Stomach (tissue), 8 donors: ENCODE measurements at regions not wholly inside any gene's neighbourhood (a gene's known extent, or its start where the extent isn't known, plus 50 kb on each side); places are given as distances from the start of the nearest gene placed in this dataset.

Experiments used
- DNase-seq, 2 donors: peaks; one replicate each; pipeline versions ENCODE4 v3.0.0 to v3.0.0-alpha.2; 2013 to 2019
- H3K27ac ChIP-seq, 5 donors: fragments of 200-600 bp in 4 of 5; sonication (generic) in 4 of 5; one replicate each; pipeline ENCODE4 v1.5.1; 2013 to 2019; ENCODE audit warnings: mild to moderate bottlenecking in 1 of 5, moderate library complexity in 1 of 5
- H3K27me3 ChIP-seq, 3 donors: fragments of 200-600 bp; sonication (generic); one replicate each; pipeline ENCODE4 v1.5.1; 2017 to 2019; ENCODE audit warnings: mixed run types in 1 of 3
- H3K36me3 ChIP-seq, 4 donors: fragments of 200-600 bp; sonication (generic); 1 replicate in 3 of 4; 2 replicates in 1 of 4; pipeline ENCODE4 v1.5.1; 2016 to 2019
- H3K4me1 ChIP-seq, 4 donors: fragments of 200-600 bp; sonication (generic); one replicate each; pipeline ENCODE4 v1.5.1; 2016 to 2019
- H3K4me3 ChIP-seq, 4 donors: fragments of 200-600 bp; sonication (generic) in 3 of 4; one replicate each; pipeline ENCODE4 v1.5.1; 2016 to 2019; ENCODE audit warnings: mild to moderate bottlenecking in 1 of 4
- H3K9me3 ChIP-seq, 4 donors: fragments of 200-600 bp; sonication (generic); one replicate each; pipeline ENCODE4 v1.5.1; 2016 to 2019
- EP300 ChIP-seq: sonication (generic); formaldehyde crosslinking; IDR thresholded peaks from one replicate; pipeline ENCODE4 v1.6.1; 2017; ENCODE audit warnings: antibody characterized with exemption
- POLR2A ChIP-seq, 4 donors: fragments of 450-650 bp; IDR thresholded peaks; one replicate each; pipeline ENCODE4 v1.6.1; 2016; ENCODE audit warnings: antibody characterized with exemption in 4 of 4, control low read depth in 2 of 4, mild to moderate bottlenecking in 1 of 4, moderate library complexity in 1 of 4
- POLR2AphosphoS5 ChIP-seq, 3 donors: sonication (generic); formaldehyde crosslinking; IDR thresholded peaks; one replicate each; pipeline ENCODE4 v1.6.1; 2016; ENCODE audit warnings: antibody characterized with exemption in 3 of 3
- WGBS, 5 donors: extraction: QIAGEN DNeasy Blood & Tissue Kit in 3 of 5; methylation state at CpG; one replicate each; pipeline versions ENCODE4 v1.1.5 to v1.1.7; 2013 to 2018; 5-methylcytosine and 5-hydroxymethylcytosine counted together
- intact Hi-C: fragments of 100-400 bp; cut with DNase I; formaldehyde crosslinking; loops from one replicate; pipeline ENCODE4 v1.15.1; 2023; ENCODE audit warnings: low total_unique reads
- TF ChIP-seq, protein P1 (sequence below), 7 experiments: fragments of 450-650 bp in 4 of 7; fragments of 200-600 bp in 3 of 7; sonication (generic) in 3 of 7; IDR thresholded peaks; one replicate each; pipeline ENCODE4 v1.5.1; 2016 to 2019; ENCODE audit warnings: antibody characterized with exemption in 7 of 7, control low read depth in 2 of 7, mild to moderate bottlenecking in 1 of 7
- donor health status: healthy with polysubstance abuse.
- donor health status: Bipolar disorder and iron deficiency.
- donor health status: healthy.

- TF ChIP-seq EP300 (no peak), POLR2AphosphoS5 (IDR thresholded peaks at IDR 0.05) (no peak), POLR2A (IDR thresholded peaks at IDR 0.05) (no peak)
- TF ChIP-seq, protein P1, sequence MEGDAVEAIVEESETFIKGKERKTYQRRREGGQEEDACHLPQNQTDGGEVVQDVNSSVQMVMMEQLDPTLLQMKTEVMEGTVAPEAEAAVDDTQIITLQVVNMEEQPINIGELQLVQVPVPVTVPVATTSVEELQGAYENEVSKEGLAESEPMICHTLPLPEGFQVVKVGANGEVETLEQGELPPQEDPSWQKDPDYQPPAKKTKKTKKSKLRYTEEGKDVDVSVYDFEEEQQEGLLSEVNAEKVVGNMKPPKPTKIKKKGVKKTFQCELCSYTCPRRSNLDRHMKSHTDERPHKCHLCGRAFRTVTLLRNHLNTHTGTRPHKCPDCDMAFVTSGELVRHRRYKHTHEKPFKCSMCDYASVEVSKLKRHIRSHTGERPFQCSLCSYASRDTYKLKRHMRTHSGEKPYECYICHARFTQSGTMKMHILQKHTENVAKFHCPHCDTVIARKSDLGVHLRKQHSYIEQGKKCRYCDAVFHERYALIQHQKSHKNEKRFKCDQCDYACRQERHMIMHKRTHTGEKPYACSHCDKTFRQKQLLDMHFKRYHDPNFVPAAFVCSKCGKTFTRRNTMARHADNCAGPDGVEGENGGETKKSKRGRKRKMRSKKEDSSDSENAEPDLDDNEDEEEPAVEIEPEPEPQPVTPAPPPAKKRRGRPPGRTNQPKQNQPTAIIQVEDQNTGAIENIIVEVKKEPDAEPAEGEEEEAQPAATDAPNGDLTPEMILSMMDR (IDR thresholded peaks at IDR 0.05), result no peak
- no peaks in the 10 kb centered on the region for H3K9me3 ChIP-seq
- intact Hi-C loops, result no loop called here
- DNase-seq, result no peak
- no peak overlapping the region for H3K4me3 ChIP-seq
- H3K4me1 ChIP-seq, result no peaks in the 10 kb centered on the region
- WGBS, 5 donors, result 84 to 88% (median 87%) methylated on average over 9 of the region's 9 CpGs
- no peak overlapping the region for H3K27ac ChIP-seq
- no peaks in the 10 kb centered on the region for H3K36me3 ChIP-seq
- peaks cover 0 to 16% (median 0%) of the 10 kb centered on the region in 3 donors for H3K27me3 ChIP-seq
Measured at GRCh38 chr5:2464141-2464540, 287.3 kb downstream of the IRX2 start.

DNA sequence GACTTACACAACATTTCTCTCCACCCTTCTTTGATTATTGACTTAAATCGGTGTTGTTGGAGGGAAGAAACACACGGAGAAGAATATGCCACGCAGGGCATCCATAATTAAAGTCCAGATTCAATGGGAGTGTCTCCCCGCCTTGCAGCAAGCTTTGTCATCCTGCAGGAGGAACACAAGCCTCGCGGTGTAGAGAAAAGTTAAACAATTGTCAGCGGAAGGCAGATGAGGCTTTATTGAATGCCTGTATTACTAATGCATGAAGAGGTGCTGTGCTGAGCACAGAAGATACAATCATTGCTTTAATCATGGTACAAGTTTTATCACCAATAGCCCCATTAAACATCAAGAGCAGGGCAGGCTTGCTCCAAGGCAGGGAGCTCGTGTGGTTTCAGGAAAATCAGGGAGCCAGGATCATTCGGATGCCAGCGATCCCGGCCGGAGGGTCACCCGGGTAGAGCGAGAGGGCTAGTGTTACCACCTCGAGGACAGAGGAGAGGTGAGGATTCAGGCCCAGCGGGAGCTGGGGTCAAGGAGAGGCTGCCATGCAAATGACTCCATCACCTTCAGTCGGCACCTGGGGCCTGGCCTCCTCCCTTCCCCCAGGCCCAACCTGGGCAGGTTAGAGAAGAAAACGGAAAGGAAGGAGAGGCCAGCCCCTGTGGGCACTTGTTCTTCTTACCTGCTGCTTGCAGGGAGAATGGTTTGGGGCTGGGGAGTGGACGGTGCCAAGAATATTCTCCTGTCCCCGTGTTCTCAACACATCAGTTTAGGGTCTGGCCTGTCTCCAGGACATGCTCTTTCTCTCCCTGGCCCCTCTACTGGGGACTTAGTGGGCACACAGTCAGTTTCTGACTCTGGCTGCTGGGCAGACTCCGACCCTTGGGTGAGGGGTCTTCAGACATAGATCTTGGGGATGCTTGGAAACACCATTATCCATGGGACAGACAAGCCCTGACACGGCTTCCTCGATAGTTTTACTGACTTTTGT lies 289.5 kb downstream of the IRX2 start:
- no peak for DNase-seq
- H3K9me3 ChIP-seq, result no peaks in the 10 kb centered on the region
- TF ChIP-seq, protein P1 (IDR thresholded peaks at IDR 0.05), result no peak
- TF ChIP-seq POLR2A (IDR thresholded peaks at IDR 0.05) (no peak), POLR2AphosphoS5 (IDR thresholded peaks at IDR 0.05) (no peak), EP300 (no peak)
- H3K27me3 ChIP-seq, result peaks cover 0 to 16% (median 0%) of the 10 kb centered on the region in 3 donors
- intact Hi-C loops, result no loop called here
- no peak overlapping the region for H3K4me3 ChIP-seq
- H3K27ac ChIP-seq, result no peak overlapping the region
- 64 to 70% (median 68%) methylated on average over 19 to 23 of the region's 23 CpGs for WGBS, 5 donors
- no peaks in the 10 kb centered on the region for H3K4me1 ChIP-seq
- H3K36me3 ChIP-seq, result no peaks in the 10 kb centered on the region

- no peak for TF ChIP-seq EP300
- TF ChIP-seq, protein P1 (IDR thresholded peaks at IDR 0.05), result no peak
- no peak for TF ChIP-seq POLR2AphosphoS5 (IDR thresholded peaks at IDR 0.05)
- TF ChIP-seq POLR2A (IDR thresholded peaks at IDR 0.05), result no peak
- intact Hi-C loops, result no loop called here
- no peaks in the 10 kb centered on the region for H3K36me3 ChIP-seq
- no peaks in the 10 kb centered on the region for H3K4me1 ChIP-seq
- DNase-seq, result no peak
- peaks cover 0 to 16% (median 0%) of the 10 kb centered on the region in 3 donors for H3K27me3 ChIP-seq
- no peaks in the 10 kb centered on the region for H3K9me3 ChIP-seq
- 65 to 86% (median 79%) methylated on average over 3 of the region's 3 CpGs for WGBS, 5 donors
- H3K4me3 ChIP-seq, result no peak overlapping the region
- no peak overlapping the region for H3K27ac ChIP-seq
Measured at GRCh38 chr5:2460098-2460497, 291.4 kb downstream of the IRX2 start.

- H3K27ac ChIP-seq, result no peak overlapping the region
- intact Hi-C loops, result no loop called here
- WGBS, 5 donors, result 27 to 45% (median 35%) methylated on average over 2 of the region's 2 CpGs
- TF ChIP-seq POLR2A (IDR thresholded peaks at IDR 0.05) (no peak), POLR2AphosphoS5 (IDR thresholded peaks at IDR 0.05) (no peak), EP300 (no peak)
- TF ChIP-seq, protein P1 (IDR thresholded peaks at IDR 0.05), result no peak
- no peaks in the 10 kb centered on the region for H3K36me3 ChIP-seq
- H3K27me3 ChIP-seq, result peaks cover 0 to 12% (median 0%) of the 10 kb centered on the region in 3 donors
- no peak overlapping the region for H3K4me3 ChIP-seq
- no peak for DNase-seq
- no peaks in the 10 kb centered on the region for H3K4me1 ChIP-seq
- H3K9me3 ChIP-seq, result no peaks in the 10 kb centered on the region
Measured at GRCh38 chr5:2459251-2459650, 292.2 kb downstream of the IRX2 start.
